ENCODE measurements at regions not wholly inside any gene's neighbourhood (a gene's known extent, or its start where the extent isn't known, plus 50 kb on each side); places are given as distances from the start of the nearest gene placed in this dataset.

DNA sequence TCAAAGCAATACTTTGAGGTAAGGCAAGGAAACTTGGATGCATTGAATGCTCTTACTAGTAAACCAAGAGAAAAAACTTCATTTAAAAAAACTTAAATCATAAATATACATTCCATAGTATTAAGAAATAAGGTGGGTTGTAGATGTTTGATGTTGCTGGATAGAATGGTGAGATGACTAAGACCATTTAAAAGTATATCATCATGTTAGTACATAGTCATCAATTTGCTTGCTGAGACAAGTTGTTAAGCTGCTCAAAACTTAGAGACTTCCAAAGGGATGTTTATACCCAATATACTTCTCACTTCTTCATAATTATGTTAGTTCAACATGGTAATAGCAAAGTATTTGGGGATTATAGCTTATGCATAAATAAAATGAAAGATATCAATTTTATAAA, 675.5 kb upstream of the MGAT4C start:
- TF ChIP-seq, protein P1, sequence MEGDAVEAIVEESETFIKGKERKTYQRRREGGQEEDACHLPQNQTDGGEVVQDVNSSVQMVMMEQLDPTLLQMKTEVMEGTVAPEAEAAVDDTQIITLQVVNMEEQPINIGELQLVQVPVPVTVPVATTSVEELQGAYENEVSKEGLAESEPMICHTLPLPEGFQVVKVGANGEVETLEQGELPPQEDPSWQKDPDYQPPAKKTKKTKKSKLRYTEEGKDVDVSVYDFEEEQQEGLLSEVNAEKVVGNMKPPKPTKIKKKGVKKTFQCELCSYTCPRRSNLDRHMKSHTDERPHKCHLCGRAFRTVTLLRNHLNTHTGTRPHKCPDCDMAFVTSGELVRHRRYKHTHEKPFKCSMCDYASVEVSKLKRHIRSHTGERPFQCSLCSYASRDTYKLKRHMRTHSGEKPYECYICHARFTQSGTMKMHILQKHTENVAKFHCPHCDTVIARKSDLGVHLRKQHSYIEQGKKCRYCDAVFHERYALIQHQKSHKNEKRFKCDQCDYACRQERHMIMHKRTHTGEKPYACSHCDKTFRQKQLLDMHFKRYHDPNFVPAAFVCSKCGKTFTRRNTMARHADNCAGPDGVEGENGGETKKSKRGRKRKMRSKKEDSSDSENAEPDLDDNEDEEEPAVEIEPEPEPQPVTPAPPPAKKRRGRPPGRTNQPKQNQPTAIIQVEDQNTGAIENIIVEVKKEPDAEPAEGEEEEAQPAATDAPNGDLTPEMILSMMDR (IDR thresholded peaks at IDR 0.05): no peak
- TF ChIP-seq EZH2 (IDR thresholded peaks at IDR 0.05; ENCODE audit: borderline replicate concordance, insufficient read depth, low read depth, low read length, poor library complexity, severe bottlenecking): no peak

Measured in B cell (primary cell).